GM19372 (cell line): ENCODE measurements at regions not wholly inside any gene's neighbourhood (a gene's known extent, or its start where the extent isn't known, plus 50 kb on each side); places are given as distances from the start of the nearest gene placed in this dataset.
A peak's percentile ranks its signal among the peaks of the same experiment; 100 is the strongest.
"Not testable (repeated sequence)": the region's sequence is repeated elsewhere in the genome, so short reads cannot be mapped to it uniquely, and the experiment has no call there.

ENCODE experiments used
- ATAC-seq: cut with Tn5 transposase; IDR thresholded peaks from one replicate; pipeline ENCODE4 v1.9.1; 2021; ENCODE audit warnings: mild to moderate bottlenecking, low read depth, moderate library complexity; ENCODE audit not compliant: unreplicated experiment

- peak; percentile 71 for ATAC-seq
These were observed 212.3 kb downstream of the TRIM36 start for GRCh38 chr5:114957384-114957783.

- peak; percentile 45 for ATAC-seq
These were observed 216.1 kb downstream of the TRIM36 start for GRCh38 chr5:114953565-114953964.

GRCh38 chr5:114952876-114953275 is 216.8 kb downstream of the TRIM36 start:
- no peak for ATAC-seq

- ATAC-seq, result no peak
These were observed 220.0 kb downstream of the TRIM36 start for GRCh38 chr5:114949756-114950155.

GRCh38 chr5:114948986-114949621 is 220.6 kb downstream of the TRIM36 start:
- no peak for ATAC-seq

GRCh38 chr5:114948363-114948762 is 221.3 kb downstream of the TRIM36 start:
- no peak for ATAC-seq

- ATAC-seq, result no peak
These were observed 229.0 kb downstream of the TRIM36 start for GRCh38 chr5:114940709-114941108.

GRCh38 chr5:114935490-114935889 is 234.2 kb downstream of the TRIM36 start:
- no peak for ATAC-seq

- no peak for ATAC-seq
These were observed 240.9 kb downstream of the TRIM36 start for GRCh38 chr5:114928644-114929462.

GRCh38 chr5:114924769-114925168 is 244.9 kb downstream of the TRIM36 start:
- no peak for ATAC-seq

GRCh38 chr5:114912189-114912920 is 257.4 kb downstream of the TRIM36 start:
- no peak for ATAC-seq

GRCh38 chr5:114910727-114911126 is 259.0 kb downstream of the TRIM36 start:
- no peak for ATAC-seq

- ATAC-seq, result no peak
These were observed 260.3 kb downstream of the TRIM36 start for GRCh38 chr5:114909424-114909823.

- no peak for ATAC-seq
These were observed 265.9 kb downstream of the TRIM36 start for GRCh38 chr5:114903767-114904166.

- no peak for ATAC-seq
These were observed 271.1 kb downstream of the TRIM36 start for GRCh38 chr5:114898602-114899001.

GRCh38 chr5:114883675-114884074 is 286.0 kb downstream of the TRIM36 start:
- ATAC-seq, result no peak

- ATAC-seq, result no peak
These were observed 310.3 kb downstream of the TRIM36 start for GRCh38 chr5:114859438-114859735.

GRCh38 chr5:114858665-114859437 is 310.9 kb downstream of the TRIM36 start:
- ATAC-seq, result no peak

GRCh38 chr5:114857941-114858551 is 311.7 kb downstream of the TRIM36 start:
- ATAC-seq, result peak; percentile 81

GRCh38 chr5:114844711-114845110 is 325.0 kb downstream of the TRIM36 start:
- not testable (repeated sequence) for ATAC-seq
